ENCODE measurements at regions not wholly inside any gene's neighbourhood (a gene's known extent, or its start where the extent isn't known, plus 50 kb on each side); places are given as distances from the start of the nearest gene placed in this dataset.

GRCh38 chr17:63304704-63305261, 141.3 kb downstream of the CYB561 start:
- TF ChIP-seq POLR2AphosphoS5 (IDR thresholded peaks at IDR 0.05), result no peak
- no peak for TF ChIP-seq CTCF (IDR thresholded peaks at IDR 0.05)
